Left renal cortex interstitium (tissue), 4 donors: ENCODE measurements at regions not wholly inside any gene's neighbourhood (a gene's known extent, or its start where the extent isn't known, plus 50 kb on each side); places are given as distances from the start of the nearest gene placed in this dataset.

ENCODE experiments used
- DNase-seq, 4 donors: peaks; one replicate each; pipeline ENCODE4 v3.0.0-alpha.2; 2013; ENCODE audit warnings: low read depth in 4 of 4, low spot score in 2 of 4, missing footprints in 1 of 4

DNA sequence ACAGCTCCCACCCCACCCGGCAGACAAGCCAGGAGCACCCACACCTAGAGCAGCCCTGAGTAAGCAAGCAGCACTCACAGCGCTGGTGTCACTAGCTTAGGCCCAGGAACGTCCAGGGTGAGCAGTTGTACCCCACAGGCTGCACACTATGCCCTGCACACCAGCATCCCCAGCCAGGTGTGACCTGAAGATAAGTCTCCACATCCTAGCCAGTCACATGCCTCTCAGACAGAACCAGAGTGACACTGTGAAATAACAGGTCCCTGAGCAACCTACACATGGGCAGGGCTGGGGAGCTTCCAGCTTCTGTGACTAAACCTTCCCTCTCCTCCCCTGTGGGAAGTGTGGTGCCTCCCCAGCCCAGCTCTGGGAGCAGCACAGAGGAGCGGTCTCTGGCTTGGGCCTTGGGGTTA lies 253.6 kb downstream of the UACA start:
- DNase-seq = no peak

DNA sequence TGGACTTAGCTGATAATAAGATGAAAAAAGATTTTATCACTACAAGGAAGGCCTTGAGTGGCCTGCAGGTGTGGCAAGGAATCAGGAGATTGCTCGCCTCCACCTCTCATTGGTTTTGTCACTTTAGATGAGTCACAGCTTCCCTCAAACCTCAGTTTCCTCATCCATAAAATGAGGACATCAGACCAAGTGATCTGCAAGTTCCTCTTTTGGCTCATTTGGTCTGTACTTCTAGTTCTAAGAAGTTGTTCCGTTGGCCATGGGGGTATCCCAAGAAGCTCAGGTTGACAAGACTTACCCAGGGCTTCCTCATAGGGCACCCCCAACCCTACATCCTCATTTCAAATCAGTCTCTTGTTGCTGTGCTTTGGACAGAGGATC lies 254.1 kb downstream of the UACA start:
- DNase-seq = no peak

GRCh38 chr15:70508561-70509281 lies 254.6 kb downstream of the UACA start:
- peak in 2 of 4 donors; percentile 48 to 63 for DNase-seq

GRCh38 chr15:70507772-70508371 lies 255.5 kb downstream of the UACA start:
- DNase-seq = no peak

- no peak for DNase-seq
These were observed 257.1 kb downstream of the UACA start for GRCh38 chr15:70505936-70506912.

GRCh38 chr15:70505411-70505919 lies 257.9 kb downstream of the UACA start:
- no peak for DNase-seq

DNA sequence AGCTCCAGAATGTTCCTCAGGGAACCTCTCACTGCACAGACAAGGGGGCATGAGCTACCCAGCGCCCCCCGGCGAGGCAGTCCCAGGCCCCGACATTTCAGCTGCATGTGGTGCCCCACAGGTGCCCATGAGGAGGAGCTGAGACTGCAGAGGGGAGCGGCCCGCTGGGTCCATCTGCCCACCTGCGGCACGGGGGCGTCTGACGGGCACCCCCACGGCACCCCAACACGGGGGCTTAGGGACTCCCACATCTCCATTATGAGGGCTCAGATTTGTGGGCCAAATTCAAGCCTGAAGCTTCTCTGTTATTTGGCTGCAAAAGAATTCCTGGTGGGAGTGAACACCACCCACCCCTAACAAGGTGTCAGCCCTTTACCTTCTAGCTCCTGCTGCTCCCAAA lies 258.4 kb downstream of the UACA start:
- no peak for DNase-seq

- no peak for DNase-seq
These were observed 258.9 kb downstream of the UACA start for GRCh38 chr15:70504299-70504951.

DNA sequence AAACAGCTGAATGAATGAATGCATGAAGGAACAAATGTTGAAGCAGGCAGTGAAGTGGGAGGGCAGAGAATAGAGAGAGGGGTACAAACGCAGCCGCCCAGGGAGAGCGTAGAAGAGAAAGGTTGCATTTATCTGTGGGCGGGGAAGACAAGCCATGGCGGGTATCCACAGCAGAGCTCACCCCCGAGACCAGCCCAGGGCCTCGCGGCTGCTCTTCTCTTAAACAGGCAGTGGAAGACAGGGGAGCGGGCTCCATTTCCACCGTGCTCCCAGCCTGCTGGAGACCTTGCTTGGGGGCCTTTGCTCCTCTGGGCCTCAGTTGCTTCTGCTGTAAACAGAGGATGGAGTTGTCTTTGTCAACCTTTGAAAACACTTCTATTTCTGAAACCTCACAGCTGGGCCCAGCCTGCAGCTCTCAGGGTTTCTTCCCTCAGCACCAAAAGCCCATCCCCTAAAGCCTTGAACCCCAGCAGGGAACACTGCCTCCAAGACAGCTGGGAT lies 259.5 kb downstream of the UACA start:
- DNase-seq = no peak

GRCh38 chr15:70503073-70503745 lies 260.1 kb downstream of the UACA start:
- DNase-seq = no peak

DNA sequence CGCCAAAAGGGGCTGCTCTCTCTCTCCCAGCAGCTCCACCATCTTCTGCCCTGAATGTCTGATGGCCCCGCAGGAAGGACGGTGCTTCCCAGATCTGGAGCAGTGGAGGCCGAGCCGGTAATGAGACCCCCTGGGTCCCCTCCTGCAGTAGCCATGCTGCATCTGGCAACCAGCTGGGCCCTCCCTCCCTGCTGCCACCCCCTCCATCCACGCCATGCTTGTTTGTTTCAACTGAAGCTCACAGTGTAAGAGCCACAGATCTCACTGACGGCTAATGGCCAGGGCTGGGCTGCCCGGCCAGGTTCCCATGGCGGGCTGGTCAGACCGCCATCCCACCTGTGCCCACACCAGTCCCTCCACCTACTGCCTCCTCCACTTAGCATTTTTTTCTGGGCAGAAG lies 260.8 kb downstream of the UACA start:
- no peak for DNase-seq

- no peak for DNase-seq
These were observed 261.5 kb downstream of the UACA start for GRCh38 chr15:70501849-70502248.

GRCh38 chr15:70501121-70501727 lies 262.1 kb downstream of the UACA start:
- DNase-seq = no peak

DNA sequence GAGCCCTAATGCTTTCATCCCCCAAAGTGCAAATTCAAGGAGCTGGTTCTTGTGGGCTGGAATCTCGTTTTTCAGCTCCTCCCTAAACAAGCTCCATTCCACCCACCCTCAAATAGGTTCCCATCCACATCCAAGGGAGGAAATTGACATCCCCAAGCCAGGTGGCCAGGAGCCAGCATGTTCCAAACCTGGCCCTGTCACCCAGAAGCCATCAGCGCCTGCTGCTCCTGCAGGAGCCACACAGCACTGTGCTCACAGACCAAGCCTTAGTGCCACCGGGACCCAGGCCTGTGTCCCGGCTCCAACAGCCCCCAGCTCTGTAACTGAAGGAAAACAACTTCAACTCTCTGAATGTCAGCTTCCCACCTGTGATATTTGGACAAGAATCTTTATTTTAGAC lies 263.6 kb downstream of the UACA start:
- no peak for DNase-seq

GRCh38 chr15:70498096-70498626 lies 265.2 kb downstream of the UACA start:
- no peak for DNase-seq

- DNase-seq = no peak
These were observed 265.7 kb downstream of the UACA start for GRCh38 chr15:70497661-70498060.

- DNase-seq = no peak
These were observed 267.3 kb downstream of the UACA start for GRCh38 chr15:70495991-70496599.

DNA sequence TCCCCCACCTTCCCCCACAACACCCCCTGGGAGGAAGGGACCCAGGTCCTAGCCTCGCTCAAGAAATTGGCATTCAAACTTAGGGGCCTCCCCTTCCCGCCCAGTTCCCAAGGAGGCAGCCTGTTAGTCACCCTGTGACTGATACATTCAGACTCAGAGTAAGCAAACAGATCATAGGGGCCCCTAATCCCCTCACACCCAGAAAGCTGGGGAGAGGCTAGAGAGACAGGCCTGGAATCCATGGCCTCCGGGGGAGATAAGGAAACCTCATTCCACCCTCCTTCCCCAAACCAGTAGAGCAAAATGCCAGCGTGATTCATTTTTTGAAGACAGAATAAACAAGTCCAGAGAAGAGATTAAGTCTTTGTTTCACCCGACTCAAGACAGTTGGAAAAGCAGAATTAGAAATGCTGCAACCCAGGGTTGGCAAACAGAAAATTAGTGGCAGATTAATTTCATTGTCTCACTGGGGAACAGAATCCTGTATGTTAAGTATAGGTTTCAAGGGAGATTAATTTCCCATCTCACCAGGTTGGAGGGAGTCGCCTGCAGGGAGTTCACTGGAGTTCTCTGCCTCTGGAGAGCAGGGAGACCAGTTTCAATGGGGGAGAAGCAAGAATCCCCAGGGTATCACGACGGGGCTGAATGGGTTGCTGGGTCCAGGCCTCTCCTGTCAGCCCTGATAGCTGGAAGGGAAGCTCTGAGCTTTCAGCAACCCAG lies 268.3 kb downstream of the UACA start:
- no peak for DNase-seq
